ENCODE measurements at regions not wholly inside any gene's neighbourhood (a gene's known extent, or its start where the extent isn't known, plus 50 kb on each side); places are given as distances from the start of the nearest gene placed in this dataset.

- TF ChIP-seq POLR2A (IDR thresholded peaks at IDR 0.05; ENCODE audit: low read length) (no peak), GATA1 (IDR thresholded peaks at IDR 0.05; ENCODE audit: low read depth, low read length) (no peak)
- DNase-seq, result no peak
These were observed 64.0 kb upstream of the SOX21 start for GRCh38 chr13:94776300-94776699.

GRCh38 chr13:94765814-94766213 is 53.5 kb upstream of the SOX21 start:
- TF ChIP-seq POLR2A (IDR thresholded peaks at IDR 0.05; ENCODE audit: low read length), result no peak
- TF ChIP-seq GATA1 (IDR thresholded peaks at IDR 0.05; ENCODE audit: low read depth, low read length), result no peak
- no peak for DNase-seq

DNA sequence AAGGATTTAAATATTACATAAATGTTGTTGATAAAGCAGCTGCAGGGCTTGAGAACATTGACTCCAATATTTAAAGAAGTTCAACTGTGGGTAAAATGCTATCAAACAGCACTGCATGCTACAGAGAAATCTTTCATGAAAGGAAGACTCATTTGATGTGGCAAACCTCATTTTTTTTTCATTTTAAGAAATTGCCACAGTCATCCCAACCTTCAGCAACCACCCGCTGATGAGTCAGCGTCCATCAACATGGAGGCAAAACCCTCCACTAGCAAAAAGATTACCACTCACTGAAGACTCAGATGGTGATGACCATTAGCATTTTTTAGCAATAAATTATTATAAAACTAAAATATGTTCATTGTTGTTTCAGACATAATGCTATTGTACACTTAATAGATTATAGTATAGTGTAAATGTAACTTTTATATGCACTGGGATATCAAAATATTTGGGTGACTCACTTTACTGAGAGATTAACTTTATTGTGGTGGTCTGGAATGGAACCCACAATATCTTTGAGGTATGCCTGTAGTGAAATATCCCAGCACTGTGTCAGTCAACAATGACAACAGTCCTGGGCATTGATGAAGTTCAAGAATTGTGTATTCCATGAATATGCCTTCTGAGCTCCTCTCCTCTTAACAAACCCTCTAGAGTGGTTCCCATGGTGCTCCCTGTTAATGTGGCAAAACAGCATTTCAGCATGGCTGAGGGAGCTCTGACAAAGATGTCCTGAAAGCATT is 52.4 kb upstream of the SOX21 start:
- no peak for TF ChIP-seq GATA1 (IDR thresholded peaks at IDR 0.05; ENCODE audit: low read depth, low read length)
- no peak for TF ChIP-seq POLR2A (IDR thresholded peaks at IDR 0.05; ENCODE audit: low read length)
- peak in 1 of 2 experiments; percentile 25 for DNase-seq
